Stimulated activated CD8-positive, alpha-beta memory T cell treated with anti-CD3 and anti-CD28 coated beads, Interleukin-4, amount 100 ng/mL, for 24 hours (primary cell): ENCODE measurements at regions not wholly inside any gene's neighbourhood (a gene's known extent, or its start where the extent isn't known, plus 50 kb on each side); places are given as distances from the start of the nearest gene placed in this dataset.
"Not testable (repeated sequence)": the region's sequence is repeated elsewhere in the genome, so short reads cannot be mapped to it uniquely, and the experiment has no call there.

Experiments
- DNase-seq: peaks from one replicate; pipeline ENCODE4 v3.0.0-alpha.2; 2020; ENCODE audit warnings: low read depth

DNA sequence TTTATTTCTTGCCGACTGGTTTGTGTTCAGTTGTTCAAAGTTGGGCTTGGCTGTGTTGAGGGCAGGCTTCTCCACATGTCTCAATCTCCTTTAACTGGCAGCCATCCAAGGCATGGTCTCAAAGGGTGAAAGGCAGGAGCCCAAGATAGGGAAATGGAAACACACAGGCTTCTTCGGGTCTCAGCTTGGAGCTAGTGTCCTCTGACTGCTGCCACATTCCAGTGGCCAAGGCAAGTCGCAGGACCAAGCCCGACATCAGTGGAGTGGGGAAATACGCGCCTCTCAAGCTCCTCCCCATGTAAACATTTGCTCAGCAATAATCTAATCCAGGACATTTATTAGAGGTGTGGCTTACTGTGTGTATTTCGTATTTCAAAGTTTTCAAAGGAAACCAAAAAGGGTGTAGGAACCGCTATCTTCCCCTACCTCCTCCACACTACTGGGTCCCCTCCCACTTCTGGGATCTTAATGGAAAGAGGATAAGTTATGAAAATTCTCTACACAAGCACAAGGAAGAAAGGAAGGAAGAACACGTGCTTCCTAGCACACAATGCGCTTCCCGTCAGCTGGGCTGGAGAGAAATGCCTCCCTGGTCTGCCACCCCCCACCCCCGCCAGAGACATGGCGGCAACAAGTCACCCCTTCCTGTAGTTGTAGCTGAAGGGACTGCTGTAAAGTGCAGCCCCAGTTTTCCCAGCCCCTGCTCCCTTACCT, 181.7 kb downstream of the FAM43A start:
- DNase-seq: no peak

- no peak for DNase-seq
These were observed 183.1 kb downstream of the FAM43A start for GRCh38 chr3:194868831-194869230.

DNA sequence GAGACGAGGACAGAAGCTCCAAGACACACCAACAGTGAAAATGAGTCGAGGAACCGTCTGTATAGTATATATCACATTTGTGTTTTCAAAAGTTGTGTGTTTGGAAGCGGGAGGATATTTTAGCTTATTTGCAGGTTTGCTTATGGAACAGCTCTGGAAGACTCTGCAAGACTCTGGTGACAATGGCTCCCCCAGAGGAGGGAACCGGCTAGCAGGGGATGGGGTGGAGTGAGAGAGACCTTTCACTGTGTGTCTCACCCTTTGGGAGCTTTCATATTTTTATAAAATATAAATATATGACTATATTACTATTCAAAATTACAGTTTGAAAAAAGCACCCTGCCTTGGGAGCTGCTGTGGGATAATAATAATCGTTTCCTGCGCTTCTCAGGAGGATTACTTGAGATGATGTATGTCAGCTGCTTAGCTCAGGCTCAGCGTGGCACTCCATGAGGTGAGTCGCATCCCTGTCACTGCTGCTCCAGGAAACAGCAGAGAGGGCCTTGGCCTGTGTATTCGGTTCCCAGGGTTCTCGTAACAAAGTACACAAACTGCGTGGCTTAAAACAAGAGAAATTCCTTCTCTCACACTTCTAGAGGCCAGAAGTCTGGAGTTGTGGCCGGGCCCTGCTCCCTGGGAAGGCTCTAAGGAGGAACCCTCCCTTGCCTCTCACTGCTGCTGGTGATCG, 183.9 kb downstream of the FAM43A start:
- no peak for DNase-seq

GRCh38 chr3:194870394-194871110, 184.9 kb downstream of the FAM43A start:
- DNase-seq: no peak

DNA sequence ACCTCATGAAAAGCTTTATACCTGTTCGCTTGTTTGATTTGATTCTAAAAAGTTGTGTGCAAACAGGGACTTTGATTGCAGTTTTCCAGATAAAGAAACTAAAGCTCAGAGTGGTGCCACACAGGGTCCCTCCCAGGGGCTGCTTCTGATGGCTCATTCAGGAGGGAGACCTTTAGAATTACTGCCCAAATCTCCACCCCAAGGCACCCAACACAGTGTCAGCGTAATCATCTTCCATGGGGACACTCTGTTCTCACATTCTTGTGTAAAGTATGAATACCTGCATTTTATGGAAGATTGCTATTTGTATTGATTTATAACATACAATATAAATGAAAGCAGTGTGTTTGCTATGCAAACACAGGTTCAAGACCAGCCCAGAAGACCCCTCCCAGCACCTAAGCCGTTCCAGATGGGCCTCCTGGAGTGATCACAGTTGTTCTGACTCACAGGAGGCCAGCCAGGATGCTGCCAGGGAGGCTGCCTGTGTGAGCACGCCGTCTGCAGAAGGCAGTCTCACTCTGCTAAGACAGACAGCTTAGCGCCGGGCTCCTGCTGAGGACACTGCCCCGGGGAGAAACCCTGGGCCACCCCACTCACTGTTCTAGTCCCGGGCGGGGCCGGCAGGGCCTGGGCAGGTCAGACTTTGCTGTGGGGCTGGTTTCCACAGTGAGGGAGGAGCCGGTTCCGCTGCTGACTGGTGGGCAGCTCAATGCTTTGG, 185.6 kb downstream of the FAM43A start:
- DNase-seq: no peak

DNA sequence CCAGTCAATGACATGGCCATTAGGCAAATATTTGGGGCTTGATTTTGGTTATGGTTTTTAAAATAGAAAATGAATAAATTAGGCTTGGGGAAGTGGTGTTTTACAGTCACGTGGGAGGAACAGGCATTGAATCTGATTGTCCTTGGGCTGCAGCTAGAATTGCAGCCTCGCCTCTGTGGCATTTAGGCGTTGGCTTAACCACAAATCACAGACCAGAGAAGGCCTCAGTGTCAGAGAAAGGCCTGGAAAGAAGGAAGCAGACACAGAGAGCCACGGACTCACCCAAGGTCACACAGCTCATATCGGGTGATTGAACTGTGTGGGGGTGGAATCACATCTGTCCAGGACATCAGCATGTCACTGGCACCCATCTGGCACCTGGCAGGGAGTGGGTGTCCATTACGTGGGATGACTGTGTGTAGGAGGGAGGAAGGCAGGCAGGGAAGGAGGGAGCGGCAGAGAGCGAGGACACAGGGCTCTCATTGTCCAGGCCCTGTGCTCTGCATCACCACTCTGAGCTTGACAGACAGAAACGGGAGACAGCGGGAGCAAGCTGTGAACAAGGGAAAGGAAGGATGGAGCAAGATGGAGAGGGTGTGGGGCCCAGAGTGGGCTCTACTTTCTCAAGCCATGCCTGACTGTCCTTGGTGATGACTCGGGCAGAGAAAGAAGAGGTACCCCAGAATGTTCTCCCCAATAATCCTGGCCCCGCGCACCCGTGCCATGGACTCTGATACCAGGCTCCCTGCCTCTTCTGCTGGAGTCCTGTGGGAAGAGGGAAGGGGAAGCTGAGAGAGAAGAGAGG, 186.4 kb downstream of the FAM43A start:
- no peak for DNase-seq

GRCh38 chr3:194872669-194872977, 186.9 kb downstream of the FAM43A start:
- DNase-seq: no peak

GRCh38 chr3:194873474-194873873, 187.8 kb downstream of the FAM43A start:
- not testable (repeated sequence) for DNase-seq

DNA sequence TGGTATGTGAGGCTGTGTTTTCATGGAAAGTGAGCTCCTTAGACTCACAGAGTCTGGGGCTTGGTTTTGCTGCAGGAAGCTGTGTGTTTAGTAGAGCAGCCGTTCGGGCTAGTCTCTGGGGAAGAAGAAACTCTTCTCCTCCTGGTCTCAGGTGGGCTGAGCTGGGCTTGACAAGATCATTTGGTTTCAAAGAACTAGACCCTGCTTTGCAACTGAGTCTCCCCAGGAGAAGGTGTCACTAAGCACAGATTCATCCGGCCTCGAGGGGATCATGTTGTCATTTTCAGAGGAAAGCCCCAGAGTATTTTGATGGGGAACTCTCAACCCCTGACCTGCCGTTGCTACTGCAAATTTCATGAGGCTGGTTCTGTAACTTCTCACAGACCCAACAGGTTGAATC, 188.5 kb downstream of the FAM43A start:
- no peak for DNase-seq

GRCh38 chr3:194874783-194875182, 189.1 kb downstream of the FAM43A start:
- DNase-seq: no peak

DNA sequence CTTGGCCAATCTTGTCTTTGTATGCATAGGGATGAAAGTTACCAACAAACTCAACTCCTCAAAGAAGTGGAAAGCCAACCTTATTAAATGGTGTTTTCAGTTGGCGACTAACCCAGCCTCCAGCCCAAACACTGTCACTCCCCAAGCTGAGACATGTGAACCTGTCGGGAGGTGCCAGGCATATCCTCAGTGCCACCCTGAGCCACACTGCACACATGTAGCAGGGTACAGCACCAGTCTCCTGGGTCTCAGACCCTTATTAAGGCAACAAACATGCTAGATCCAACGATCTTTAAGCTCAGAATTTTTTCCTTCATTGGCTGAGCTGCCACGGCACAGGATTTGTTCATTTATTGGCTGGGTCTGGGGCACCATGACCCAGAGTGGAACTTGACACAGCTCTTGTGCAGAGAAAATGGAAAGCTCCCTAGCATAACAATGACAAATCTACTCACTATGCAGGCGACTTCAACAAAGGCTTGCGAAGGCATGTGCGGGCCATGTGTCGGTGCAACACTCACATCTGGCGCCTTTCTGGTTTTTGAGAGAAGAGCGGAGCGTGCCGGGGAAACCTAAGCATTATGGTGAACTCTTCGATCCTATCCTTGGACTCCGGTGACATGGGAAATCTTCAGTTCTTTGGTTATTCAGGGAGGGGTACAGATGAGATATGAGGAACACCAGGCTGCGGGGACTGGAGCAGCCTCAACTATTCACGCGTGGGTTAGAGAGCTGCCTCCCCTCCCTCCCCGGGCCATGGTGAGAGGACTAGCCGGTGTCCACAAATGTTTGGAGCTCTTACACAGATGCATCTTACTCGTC, 190.1 kb downstream of the FAM43A start:
- DNase-seq: no peak

- DNase-seq: no peak
These were observed 190.9 kb downstream of the FAM43A start for GRCh38 chr3:194876403-194877095.

DNA sequence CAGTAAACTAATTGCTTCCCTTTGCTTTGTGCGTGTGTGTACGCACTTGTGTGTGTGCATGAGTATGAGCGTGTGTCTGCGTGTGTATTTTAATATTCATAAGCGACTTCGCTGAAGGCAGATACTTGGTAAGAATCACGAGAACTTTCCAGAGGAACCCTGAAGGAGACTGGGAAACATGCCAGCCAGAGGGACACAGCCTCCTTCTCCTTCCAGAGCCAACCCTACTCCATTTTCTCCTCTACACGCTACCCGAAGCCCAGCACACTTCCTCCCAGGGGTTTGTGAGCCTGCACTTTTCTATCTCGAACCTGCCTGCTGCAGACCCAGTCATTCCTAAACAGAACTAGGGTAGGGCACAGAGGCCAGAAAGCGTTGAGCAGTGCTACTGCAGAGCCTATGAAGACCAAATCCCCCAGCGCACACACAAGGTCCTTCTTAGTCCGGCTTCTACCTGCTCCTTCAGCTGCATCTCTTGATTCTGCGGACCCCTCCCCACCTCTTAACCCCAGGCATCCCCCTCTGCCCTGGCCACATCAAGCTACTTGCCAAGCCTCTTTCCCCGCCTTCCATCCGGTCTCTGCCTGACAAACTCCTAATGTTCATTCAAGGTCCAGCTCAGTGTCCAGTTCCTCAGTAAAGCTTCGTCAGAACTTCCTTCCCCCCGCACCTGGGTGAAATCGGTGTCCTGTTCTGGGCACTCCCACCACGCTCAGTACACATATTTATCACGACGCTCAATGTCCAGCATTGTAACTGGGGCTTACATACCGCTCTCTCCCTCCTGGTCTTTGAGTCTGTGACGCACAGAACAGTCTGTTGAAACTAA, 191.8 kb downstream of the FAM43A start:
- DNase-seq: no peak

- DNase-seq: no peak
These were observed 193.6 kb downstream of the FAM43A start for GRCh38 chr3:194879126-194879877.

- no peak for DNase-seq
These were observed 194.6 kb downstream of the FAM43A start for GRCh38 chr3:194879991-194880939.

DNA sequence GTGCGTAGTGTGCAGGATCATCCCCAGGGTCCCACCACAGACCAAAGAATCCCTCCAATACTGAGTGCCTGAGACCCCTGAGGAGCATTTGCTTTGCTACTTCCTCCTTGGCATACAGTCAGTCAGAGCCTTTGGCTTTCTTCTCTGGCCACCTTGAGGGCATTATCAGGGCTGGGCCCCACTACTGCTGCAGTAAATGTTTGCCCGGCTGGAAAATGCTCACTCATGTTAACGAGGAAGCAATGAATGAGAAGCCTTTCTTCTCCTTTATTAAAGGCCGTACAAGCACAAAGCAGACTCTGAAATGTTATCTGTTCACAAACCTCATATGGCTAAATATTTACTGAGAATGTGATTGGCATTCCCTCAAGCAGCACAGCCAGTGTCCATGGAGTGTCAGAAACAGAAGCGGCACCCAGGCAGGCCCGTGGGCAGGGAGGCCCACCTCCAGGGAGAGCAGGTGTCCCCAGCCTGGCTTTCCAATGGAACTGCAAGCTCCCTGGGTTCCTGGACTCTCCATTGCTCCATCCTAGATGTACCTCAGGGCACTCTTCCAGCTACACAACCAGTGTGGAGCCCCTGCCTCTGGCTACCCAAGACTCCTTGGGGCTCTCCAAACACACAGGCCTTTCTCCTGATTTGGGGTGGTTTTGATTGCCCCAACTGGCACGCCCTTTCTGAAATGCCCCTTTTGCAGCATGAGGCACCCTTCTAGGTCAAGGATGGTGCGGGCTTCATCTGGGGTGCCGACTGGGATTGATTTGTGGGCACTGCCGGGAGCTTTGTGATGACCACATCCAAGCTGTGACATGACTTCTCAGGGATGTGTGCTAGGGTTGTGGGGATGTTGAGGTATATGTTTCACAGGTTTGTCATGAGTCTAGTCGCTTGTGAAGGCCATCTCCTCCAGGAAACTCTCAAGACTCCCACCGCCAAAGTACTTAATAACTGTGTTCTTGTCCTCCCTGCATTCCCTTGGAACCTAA, 195.6 kb downstream of the FAM43A start:
- no peak for DNase-seq
